GM21576 (cell line): ENCODE measurements at regions not wholly inside any gene's neighbourhood (a gene's known extent, or its start where the extent isn't known, plus 50 kb on each side); places are given as distances from the start of the nearest gene placed in this dataset.

ENCODE experiments used
- ATAC-seq: cut with Tn5 transposase; IDR thresholded peaks from one replicate; pipeline ENCODE4 v1.9.1; 2021; ENCODE audit warnings: mild to moderate bottlenecking, moderate library complexity; ENCODE audit not compliant: unreplicated experiment

DNA sequence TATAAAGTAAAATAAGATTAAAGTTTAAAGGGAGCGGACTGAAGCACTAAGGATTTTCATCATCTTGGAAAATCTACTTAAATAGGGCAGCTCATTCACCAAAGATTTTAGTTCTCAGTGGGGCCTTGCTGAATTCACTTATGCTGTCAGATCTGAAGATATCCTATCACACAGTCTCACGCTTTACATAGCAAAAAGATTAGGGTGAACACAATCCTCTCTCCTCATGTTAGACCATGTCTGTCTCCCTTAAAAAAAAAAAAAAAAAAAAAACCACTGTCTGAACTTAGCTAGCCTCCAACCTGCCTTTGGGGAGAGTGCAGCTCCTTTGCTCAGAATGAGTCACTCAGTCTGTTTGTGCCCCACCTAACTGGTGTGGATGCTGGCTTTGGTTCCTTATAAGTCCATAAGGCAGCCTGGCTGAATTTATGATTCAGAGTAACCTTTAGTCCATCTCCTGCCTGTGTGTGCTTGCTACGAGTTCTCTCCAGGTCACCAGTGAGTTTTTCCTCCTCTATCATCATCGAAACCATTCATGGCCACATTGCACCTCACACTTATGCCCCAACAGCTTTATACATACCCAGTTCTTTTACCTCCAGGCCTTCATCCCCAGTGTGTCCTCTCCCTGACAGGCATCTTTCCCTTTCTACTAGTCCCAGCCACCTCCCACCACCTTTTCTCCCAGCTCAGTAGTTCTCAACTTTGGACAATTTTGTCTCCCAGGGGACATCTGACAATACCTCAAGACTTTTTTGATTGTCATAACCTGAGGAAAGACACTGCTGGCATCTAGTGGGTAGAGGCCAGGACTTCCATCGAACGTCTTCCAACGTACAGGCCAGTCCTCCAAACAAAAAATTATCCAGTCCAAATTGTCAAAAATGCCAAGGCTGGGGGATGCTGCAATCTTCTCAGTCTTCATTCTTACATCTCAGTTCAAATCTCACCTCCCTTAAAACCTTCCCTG lies 220.7 kb upstream of the EMCN start:
- no peak for ATAC-seq

DNA sequence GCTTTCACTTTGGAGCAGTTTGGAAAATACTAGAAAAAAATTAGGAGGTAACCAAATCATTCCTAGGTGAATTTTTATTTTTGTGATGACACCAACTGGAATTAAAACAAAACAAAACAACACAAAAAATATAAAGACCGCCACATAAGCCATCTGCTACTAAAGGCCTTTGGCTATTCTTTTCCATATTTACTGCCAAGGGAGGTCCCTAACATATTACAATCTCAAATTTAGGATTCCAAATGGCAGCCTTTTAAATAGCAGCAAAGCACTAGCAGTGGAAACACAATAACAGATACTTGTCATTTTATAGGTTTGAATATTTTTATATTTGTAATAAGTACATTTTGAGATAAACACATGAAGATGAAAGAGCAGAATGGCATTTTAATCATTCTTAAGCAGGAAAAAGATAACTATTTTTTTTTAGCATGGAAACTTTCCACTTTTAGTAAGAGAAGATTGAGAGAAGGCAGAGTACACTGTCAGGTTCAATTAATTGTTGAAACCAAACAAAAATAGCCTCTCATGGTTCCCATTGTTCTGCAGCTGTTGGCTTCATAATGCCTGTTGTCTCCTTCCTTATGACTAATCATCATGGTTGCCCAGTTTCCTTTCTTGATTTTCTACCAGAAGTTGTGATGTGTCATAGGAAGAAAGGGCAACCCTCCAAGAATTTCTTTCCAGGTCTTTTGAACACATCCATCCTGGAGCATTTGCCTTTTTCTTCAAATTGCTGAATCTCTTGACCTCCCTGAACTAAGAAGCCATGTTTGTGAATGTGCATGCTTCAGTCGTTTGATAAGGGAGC lies 219.0 kb upstream of the EMCN start:
- no peak for ATAC-seq

DNA sequence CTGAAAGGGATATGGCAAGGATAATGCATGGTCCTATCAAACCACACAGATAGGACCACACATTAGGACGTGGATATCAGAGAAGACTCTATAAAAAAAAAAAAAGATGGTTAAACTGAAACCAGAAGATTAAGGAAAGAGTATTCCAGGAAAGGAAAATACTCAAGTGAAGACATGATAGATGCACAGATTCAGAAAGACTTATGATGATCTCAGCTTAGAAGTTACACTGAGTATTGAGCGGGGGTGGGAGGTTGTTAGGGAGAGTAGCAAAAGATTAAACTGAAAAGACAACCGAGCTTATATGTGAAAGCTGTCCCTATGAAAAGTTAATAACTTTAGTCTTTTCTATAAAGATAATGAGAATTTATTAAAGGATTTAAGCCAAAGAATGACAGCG lies 211.0 kb upstream of the EMCN start:
- no peak for ATAC-seq

DNA sequence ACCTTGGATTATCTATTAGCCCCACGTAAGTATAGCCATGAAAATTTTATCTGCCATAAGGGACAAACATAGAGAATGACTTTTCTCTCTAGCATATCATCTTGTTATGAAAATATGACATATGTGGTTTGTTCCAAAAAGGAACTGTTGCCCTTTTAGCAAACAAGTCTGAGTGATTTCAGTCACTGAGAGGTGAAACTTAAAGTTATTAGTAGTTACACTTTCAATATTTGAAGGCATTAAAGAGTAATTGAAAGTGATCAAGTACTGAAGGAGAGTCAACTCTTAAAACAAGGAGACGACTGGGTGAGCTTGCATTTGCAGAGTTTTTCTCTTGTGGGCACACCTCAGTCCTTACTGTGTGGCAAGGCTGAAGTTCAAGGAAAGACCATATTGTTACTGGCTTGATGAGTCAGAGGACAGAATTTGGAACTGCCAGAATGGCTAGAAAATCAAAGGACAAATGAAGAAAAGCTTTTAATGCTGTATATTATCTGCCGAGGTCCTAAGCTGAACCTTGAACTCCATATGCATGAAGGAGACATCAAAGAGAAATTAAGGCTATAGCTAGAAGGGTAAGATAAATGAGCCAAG lies 205.1 kb upstream of the EMCN start:
- peak; percentile 59 for ATAC-seq

- ATAC-seq, result no peak
Observed at GRCh38 chr4:100722133-100722532, 204.3 kb upstream of the EMCN start.

DNA sequence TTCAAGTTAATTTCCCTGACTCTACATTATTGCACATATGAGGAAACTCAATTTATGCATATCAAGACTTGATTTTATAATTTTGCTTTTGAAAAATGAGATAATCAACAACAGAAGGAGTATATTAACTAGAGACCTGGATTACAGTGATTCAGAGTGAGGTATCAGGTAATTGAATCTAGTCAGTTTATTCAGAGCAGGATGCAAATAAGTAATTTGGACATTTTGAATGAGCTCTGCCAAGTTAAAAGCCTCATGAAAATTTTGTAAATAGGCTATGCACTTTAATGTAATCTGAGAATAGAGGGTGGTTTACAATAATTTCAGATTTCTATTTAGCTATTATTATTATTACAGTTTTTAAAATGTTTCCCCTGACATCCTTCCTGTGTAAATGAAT lies 203.7 kb upstream of the EMCN start:
- no peak for ATAC-seq

DNA sequence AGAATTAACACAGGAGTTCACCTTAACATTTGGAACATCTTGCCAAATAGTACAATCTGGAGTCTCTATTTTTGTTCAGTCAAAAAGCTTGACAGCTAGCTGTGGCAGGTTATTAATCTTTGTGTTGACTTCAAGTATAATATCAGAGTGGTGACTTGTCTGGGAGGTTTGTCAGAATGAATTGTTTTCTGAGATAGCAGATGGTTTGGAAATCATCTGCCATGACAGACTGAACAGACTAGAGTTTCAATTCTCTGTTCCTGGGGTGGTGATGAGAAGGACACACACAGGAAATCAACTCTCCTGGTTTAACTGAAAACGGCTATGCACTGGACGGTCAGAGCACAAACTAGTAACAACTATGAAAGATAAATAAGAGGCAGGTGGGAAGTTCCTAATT lies 203.3 kb upstream of the EMCN start:
- no peak for ATAC-seq

DNA sequence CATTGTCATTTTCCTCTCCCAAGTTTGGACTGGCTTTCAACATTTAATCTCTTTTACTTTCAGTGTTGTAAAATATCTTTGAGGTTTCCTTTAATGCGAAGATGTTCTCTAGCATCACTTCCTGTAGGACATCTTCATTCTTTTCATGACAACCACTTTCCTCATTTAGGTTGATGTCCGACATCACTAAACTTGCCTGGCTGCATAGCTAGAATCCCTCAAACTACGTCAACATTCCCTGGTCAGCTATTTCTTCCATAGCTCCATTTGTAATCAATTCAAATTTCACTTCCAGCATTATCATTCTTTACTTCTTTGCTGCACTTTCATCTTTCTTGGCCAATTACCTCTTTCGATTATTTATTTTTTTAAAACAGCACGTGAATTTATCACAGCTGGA lies 198.6 kb upstream of the EMCN start:
- ATAC-seq, result no peak

- no peak for ATAC-seq
Observed at GRCh38 chr4:100708776-100709175, 191.0 kb upstream of the EMCN start.

- ATAC-seq, result no peak
Observed at GRCh38 chr4:100707786-100708185, 190.0 kb upstream of the EMCN start.

DNA sequence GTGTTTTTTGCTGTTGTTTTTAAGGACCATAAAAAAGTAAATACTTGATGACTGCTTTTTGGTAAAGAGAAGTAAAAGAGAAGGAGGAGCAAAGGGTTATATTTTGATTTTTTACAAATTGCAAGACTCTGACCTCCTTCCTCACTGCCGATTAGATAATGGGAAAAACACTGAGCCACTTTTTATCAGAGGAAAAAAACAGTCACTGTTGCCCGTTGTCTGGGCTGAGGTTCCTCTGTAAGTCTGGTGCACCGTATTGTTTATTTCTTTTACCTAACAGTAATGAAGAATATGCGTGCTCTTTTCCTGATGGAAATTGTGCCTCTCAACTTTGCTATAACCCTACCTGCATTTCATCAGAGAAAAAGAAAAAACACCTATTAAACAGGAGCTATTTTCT lies 178.7 kb upstream of the EMCN start:
- ATAC-seq, result no peak

DNA sequence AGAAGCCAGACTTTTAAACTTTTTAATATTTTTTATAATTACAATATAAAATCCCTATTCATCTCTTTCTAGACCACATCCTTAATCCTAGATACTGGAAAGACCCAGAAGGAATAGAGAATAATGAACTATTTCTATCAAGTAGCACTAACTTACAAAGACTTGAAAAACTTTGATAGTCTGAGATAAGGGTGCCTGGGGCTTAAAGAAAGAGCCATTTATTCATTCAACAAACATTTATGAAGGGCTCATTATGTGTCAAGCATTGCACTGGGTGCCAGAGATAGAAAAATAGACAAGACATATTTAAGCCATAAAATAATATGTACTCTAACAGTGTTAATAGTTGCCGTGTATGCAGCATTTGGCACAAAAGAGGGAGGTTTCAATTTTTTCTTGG lies 178.0 kb upstream of the EMCN start:
- no peak for ATAC-seq

- ATAC-seq, result no peak
Observed at GRCh38 chr4:100695039-100695654, 177.3 kb upstream of the EMCN start.

DNA sequence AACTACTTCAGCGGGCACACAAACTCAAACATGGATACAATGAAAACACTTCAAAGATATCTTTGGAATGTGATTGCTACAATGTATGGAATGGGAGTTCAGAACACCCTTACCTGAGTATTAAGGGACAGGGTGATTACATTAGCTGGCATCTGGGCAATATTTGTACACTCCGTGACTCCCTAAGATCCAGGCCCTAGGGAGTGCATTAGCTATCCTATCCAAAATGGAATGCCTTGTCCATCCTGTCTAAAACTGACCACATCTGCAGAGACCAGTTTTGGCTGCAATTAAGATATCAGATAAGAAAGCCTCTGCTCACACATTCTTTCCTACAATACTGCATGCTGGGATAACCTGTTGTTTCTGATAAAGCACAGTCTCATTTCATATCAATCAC lies 176.6 kb upstream of the EMCN start:
- ATAC-seq, result no peak

DNA sequence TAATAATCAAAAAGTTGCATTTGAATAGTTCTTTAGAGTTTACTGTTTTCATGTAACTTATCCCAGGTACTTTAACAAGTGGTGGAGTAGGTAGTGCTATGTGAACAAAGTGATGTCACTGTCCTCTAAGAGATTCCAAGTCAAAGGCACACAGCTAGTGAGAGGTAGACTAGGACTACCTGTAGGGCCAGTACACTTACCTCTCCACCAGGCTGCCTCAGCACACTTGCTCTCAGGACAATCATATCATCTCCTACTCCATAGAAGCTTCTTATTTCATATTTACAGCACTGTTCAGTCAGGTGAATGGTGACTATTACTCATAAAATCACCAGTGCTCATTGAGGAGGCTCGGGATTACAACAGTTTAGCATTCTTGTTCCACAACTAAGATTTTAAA lies 173.0 kb upstream of the EMCN start:
- ATAC-seq, result no peak

- ATAC-seq, result no peak
Observed at GRCh38 chr4:100688368-100688767, 170.5 kb upstream of the EMCN start.

GRCh38 chr4:100682477-100683218 lies 164.8 kb upstream of the EMCN start:
- no peak for ATAC-seq

GRCh38 chr4:100681289-100681688 lies 163.5 kb upstream of the EMCN start:
- no peak for ATAC-seq

DNA sequence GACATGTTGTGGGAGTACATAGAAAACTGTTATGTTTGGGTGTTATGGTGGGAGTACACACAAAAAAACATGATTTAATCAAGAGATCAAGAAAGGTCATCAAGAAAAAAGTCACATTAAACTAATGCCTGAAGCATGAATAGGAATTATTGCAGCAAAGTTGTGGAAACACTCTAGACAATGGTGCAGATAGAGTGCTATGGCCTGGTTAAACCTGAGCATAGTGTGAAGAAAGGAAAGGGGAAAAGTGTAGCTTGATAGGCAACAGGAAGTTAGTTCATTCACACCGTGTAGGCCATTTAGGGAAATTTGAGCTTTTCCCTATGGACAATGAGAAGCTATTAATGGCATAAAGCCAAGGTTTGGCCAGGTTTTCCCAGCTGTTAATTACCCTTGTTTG lies 162.1 kb upstream of the EMCN start:
- ATAC-seq, result no peak

DNA sequence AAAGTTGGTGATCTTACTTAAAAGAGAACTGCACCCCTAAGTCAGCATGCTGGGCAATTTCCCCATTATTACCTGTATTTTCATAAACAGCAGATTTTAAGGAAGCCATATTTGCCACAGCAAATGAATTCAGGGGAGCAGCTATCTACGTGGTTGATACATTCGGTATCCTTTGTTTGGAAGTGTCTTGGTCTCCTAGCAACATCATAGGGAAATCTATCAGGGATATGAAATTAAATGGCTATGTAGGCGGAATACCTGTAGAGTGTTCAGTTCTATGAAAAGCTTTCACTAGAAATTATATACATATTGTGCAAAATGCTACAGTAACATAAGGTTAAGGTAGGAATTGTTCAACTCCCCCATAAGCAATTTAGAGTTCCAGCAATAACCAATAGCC lies 157.2 kb upstream of the EMCN start:
- no peak for ATAC-seq

DNA sequence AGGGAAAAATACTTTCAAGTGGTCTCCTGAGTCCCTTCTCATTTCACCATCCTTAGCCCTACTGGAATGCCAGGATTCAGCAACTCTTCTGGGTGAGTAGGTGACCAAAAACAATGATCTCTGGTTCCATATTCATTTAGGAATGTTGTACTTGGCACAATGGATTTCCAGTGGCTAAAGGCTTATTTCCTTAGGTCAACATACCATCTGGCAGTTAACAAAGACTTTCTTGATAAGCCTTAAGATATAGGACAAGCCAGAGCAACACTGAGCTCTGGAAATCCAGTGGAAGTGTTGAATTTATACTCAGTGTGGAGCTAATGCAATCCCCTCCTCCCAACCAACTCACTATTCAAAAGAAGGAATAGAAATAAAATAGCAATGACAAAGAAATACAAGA lies 139.4 kb upstream of the EMCN start:
- no peak for ATAC-seq
